Loucy (cell line): ENCODE measurements at regions not wholly inside any gene's neighbourhood (a gene's known extent, or its start where the extent isn't known, plus 50 kb on each side); places are given as distances from the start of the nearest gene placed in this dataset.
"Not testable (repeated sequence)": the region's sequence is repeated elsewhere in the genome, so short reads cannot be mapped to it uniquely, and the experiment has no call there.

Source experiments
- H2AFZ ChIP-seq: fragments of 200-600 bp; sonication (generic); 2 replicates; pipeline ENCODE4 v1.6.0; 2016; ENCODE audit warnings: antibody characterized with exemption, mild to moderate bottlenecking, low read length, moderate library complexity
- H3F3A ChIP-seq: fragments of 200-600 bp; 2 replicates; pipeline ENCODE4 v1.6.0; 2016; ENCODE audit warnings: antibody characterized with exemption, low read depth, mild to moderate bottlenecking
- H3K27me3 ChIP-seq: fragments of 200-600 bp; sonication (generic); 2 replicates; pipeline ENCODE4 v1.6.1; 2014; ENCODE audit warnings: low read length, mild to moderate bottlenecking; ENCODE audit not compliant: insufficient read depth, poor library complexity, severe bottlenecking
- H3K36me3 ChIP-seq: fragments of 200-600 bp; sonication (generic); 2 replicates; pipeline ENCODE4 v1.6.1; 2016; ENCODE audit warnings: low read length; ENCODE audit not compliant: insufficient read depth
- H3K4me1 ChIP-seq: fragments of 200-600 bp; sonication (generic); 2 replicates; pipeline ENCODE4 v1.5.1; 2014; ENCODE audit warnings: low read length, mild to moderate bottlenecking; ENCODE audit not compliant: insufficient read depth, poor library complexity, severe bottlenecking
- H3K4me2 ChIP-seq: fragments of 200-600 bp; sonication (generic); 2 replicates; pipeline ENCODE4 v1.6.0; 2014; ENCODE audit warnings: antibody characterized with exemption, low read length, low read depth, mild to moderate bottlenecking; ENCODE audit not compliant: poor library complexity, severe bottlenecking
- H3K4me3 ChIP-seq: fragments of 200-600 bp; sonication (generic); 2 replicates; pipeline ENCODE4 v1.5.1; 2014; ENCODE audit warnings: low read length, mild to moderate bottlenecking, mixed read lengths; ENCODE audit not compliant: poor library complexity, severe bottlenecking
- H3K79me2 ChIP-seq: fragments of 200-600 bp; sonication (generic); 2 replicates; pipeline ENCODE4 v1.6.1; 2014; ENCODE audit warnings: low read length; ENCODE audit not compliant: insufficient read depth
- H3K9ac ChIP-seq: fragments of 200-600 bp; sonication (generic); 2 replicates; pipeline ENCODE4 v1.6.0; 2014; ENCODE audit warnings: mild to moderate bottlenecking, low read depth, low read length, moderate library complexity; ENCODE audit not compliant: poor library complexity, severe bottlenecking
- H3K9me2 ChIP-seq: fragments of 200-600 bp; sonication (generic); replicated peaks from 2 replicates; pipeline ENCODE4 v1.6.1; 2016; ENCODE audit warnings: low read depth, low read length, mixed read lengths
- H3K9me3 ChIP-seq: fragments of 200-600 bp; sonication (generic); 2 replicates; pipeline ENCODE4 v1.6.1; 2014; ENCODE audit warnings: mild to moderate bottlenecking, antibody characterized with exemption, low read length, low read depth; ENCODE audit not compliant: insufficient read depth
- H4K20me1 ChIP-seq: fragments of 200-600 bp; sonication (generic); 2 replicates; pipeline ENCODE4 v1.6.0; 2014; ENCODE audit warnings: antibody characterized with exemption, low read length, mild to moderate bottlenecking; ENCODE audit not compliant: insufficient read depth, poor library complexity, severe bottlenecking
- EZH2phosphoT487 ChIP-seq: fragments of 200-600 bp; IDR thresholded peaks from 2 replicates; pipeline ENCODE4 v1.6.1; 2018; ENCODE audit warnings: antibody characterized with exemption, mild to moderate bottlenecking, moderate library complexity, borderline replicate concordance
- TF ChIP-seq, protein P1 (sequence below): fragments of 200-600 bp; sonication (generic); conservative IDR thresholded peaks from 2 replicates; pipeline ENCODE4 v1.5.1; 2014; ENCODE audit warnings: mild to moderate bottlenecking, antibody characterized with exemption, low read length

DNA sequence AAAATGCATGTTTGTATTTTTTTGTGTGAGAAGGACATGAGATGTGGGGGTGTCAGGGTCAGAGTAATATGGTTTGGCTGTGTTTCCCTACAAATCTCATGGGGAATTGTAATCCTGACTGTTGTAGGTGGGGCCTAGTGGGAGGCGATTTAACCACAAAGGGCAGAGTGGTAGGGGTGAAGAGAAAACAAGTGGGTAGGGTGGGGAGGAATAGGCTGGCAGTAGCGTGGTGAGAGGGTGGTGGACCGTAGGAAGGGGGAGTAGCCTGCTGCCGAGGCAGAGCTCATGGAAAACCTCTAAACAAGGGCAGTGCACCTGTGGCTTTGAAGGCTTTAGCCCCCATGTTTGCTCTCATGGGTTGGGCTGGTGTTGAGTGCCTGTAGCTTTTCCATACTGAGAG is 152.8 kb upstream of the ZNF519 start:
- Histone ChIP-seq H3K9me3 (no peaks in the 10 kb centered on the region), H3F3A (no peaks in the 10 kb centered on the region), H2AFZ (no peak overlapping the region), H3K27me3 (no peaks in the 10 kb centered on the region), H3K4me3 (no peak overlapping the region), H3K36me3 (no peaks in the 10 kb centered on the region), H3K4me2 (peak overlapping the region; percentile 42), H3K4me1 (peaks cover 9% of the 10 kb centered on the region), H3K9ac (no peak overlapping the region), H3K9me2 (no peaks in the 10 kb centered on the region), H3K79me2 (no peaks in the 10 kb centered on the region), H4K20me1 (no peaks in the 10 kb centered on the region)
- no peak for TF ChIP-seq EZH2phosphoT487
- TF ChIP-seq, protein P1, sequence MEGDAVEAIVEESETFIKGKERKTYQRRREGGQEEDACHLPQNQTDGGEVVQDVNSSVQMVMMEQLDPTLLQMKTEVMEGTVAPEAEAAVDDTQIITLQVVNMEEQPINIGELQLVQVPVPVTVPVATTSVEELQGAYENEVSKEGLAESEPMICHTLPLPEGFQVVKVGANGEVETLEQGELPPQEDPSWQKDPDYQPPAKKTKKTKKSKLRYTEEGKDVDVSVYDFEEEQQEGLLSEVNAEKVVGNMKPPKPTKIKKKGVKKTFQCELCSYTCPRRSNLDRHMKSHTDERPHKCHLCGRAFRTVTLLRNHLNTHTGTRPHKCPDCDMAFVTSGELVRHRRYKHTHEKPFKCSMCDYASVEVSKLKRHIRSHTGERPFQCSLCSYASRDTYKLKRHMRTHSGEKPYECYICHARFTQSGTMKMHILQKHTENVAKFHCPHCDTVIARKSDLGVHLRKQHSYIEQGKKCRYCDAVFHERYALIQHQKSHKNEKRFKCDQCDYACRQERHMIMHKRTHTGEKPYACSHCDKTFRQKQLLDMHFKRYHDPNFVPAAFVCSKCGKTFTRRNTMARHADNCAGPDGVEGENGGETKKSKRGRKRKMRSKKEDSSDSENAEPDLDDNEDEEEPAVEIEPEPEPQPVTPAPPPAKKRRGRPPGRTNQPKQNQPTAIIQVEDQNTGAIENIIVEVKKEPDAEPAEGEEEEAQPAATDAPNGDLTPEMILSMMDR = no peak

DNA sequence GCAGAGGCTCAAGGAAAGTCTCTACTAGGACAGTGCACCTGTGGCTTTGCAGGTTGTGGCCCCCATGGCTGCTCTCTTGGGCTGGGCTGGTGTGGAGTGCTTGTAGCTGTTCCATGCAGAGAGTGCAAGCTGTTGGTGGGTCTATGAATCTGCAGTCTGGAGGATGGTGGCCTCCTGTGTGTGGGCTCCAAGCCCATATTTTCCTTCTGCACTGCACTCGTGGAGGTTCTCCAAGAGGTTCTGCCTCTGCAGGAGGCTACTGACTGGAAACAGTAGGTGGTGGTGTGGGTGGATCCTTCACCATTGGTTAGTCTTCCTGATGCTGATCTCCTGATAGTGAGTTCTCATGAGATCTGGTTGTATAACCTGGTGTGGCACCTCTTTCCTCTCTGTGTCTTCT is 143.2 kb upstream of the ZNF519 start:
- not testable (repeated sequence) for H4K20me1 ChIP-seq, H3K9ac ChIP-seq, H2AFZ ChIP-seq, H3K36me3 ChIP-seq, H3K9me3 ChIP-seq, H3K4me3 ChIP-seq, H3K9me2 ChIP-seq, H3K27me3 ChIP-seq, H3F3A ChIP-seq, H3K79me2 ChIP-seq, H3K4me2 ChIP-seq
- peaks cover 11% of the 10 kb centered on the region for H3K4me1 ChIP-seq

DNA sequence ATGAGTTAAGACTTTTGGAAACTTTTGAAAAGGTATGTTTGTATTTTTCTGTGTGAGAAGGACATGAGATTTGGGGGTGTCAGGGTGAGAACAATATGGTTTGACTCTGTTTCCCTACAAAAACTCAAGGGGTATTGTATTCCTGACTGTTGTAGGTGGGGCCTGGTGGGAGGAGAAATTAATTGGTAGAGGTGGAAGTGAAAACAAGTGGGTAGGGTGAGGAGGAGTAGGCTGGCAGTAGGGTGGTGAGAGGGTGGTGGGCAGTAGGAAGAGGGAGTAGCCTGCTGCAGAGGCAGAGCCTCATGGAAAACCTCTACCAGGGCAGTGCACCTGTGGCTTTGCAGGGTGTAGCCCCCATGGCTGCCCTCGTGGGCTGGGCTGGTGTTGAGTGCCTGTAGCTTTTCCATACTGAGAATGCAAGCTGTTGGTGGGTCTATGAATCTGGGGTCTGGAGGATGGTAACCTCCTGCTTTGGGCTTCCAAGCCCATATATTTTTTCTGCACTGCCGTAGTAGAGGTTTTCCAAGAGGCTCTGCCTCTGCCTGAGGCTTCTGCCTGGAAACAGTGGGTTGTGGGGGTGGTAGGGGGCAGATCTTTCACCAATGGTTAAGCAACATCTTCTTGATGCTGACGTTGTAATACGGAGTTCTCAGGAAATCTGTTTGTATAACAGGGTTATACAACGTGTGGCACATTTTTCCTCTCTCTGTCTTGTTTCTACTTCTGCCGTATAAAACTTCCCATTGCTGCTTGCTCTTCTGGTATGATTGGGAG is 133.6 kb upstream of the ZNF519 start:
- H3K9me2 ChIP-seq, H3K4me2 ChIP-seq, H3K36me3 ChIP-seq, H3K4me1 ChIP-seq, H3K9me3 ChIP-seq, H3K9ac ChIP-seq, H3F3A ChIP-seq, H3K27me3 ChIP-seq, H3K4me3 ChIP-seq, H3K79me2 ChIP-seq, H4K20me1 ChIP-seq, H2AFZ ChIP-seq: not testable (repeated sequence)

DNA sequence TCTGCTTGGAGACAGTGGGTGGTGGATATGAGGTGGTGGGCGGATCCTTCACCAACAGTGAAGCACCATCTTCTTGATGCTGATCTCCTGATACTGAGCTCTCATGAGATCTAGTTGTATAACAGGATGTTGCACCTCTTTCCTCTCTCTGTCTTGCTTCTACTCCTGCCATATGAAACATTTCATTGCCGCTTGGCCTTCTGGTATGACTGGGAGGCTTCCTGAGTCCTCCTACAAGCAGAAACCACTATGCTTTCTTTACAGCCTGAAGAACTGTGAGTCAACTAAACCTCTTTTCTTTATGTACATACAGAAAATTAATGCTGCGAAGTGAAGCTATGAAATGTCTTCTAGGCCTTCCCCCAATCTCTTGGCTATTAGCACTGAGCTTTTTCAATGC is 130.6 kb upstream of the ZNF519 start:
- H2AFZ ChIP-seq, H4K20me1 ChIP-seq, H3K9me3 ChIP-seq, H3K27me3 ChIP-seq, H3K36me3 ChIP-seq, H3K79me2 ChIP-seq, H3K4me1 ChIP-seq, H3K4me3 ChIP-seq, H3F3A ChIP-seq, H3K9me2 ChIP-seq, H3K4me2 ChIP-seq, H3K9ac ChIP-seq: not testable (repeated sequence)

DNA sequence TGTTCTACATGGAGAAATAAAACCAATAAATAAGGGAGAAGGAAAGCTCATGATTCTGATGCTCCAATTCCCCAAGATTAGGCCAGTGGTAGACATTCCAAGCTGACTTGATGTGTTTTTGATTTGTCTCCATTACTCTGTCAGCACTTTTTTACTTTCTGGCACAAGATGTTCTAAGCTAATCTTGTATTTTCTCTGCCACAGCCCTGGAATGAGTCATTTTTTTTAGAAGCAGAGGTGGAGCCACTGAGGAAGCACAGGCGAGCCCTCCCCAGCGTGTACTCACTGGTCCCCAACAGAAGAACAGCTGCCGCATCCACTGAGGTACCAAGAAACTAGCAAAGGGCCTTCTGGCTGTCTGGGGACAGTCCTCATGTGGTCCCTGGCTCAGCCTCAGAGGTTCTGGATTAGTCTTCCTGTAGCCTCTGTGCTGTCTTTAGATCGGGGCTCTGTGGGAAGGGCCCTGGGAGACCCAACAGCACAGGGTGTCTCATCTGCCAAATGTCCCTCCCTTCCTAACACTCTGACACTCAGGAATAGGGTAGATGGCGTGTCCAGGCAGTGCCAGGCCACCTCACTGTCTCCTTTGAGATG is 117.9 kb upstream of the ZNF519 start:
- H3K9ac ChIP-seq, H3F3A ChIP-seq, H3K9me2 ChIP-seq, H4K20me1 ChIP-seq, H3K27me3 ChIP-seq, H3K4me3 ChIP-seq, H3K36me3 ChIP-seq, H3K4me2 ChIP-seq, H3K79me2 ChIP-seq, H3K9me3 ChIP-seq, H3K4me1 ChIP-seq, H2AFZ ChIP-seq: not testable (repeated sequence)

DNA sequence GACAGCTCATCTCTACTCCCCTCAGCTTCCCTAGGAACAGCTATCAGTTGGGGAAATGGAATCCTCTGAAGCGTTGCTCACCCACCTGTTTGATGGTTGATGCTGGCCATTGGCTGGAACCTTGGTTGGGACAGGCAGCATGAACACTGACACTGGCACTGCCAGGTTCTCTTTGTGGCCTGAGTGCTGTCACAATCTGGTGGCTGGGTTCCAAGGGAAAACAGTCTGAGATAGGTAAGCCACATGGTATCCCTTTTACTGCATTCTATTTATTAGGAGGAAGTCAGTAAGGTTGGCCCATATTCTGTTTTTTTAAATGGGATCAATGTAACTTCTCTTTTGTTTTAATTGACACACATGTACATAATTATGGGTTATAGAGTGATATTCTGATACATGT is 107.0 kb upstream of the ZNF519 start:
- H3K9me3 ChIP-seq, H2AFZ ChIP-seq, H3K4me1 ChIP-seq, H3K9me2 ChIP-seq, H3K27me3 ChIP-seq, H3F3A ChIP-seq, H3K79me2 ChIP-seq, H3K36me3 ChIP-seq, H3K4me2 ChIP-seq, H3K4me3 ChIP-seq, H3K9ac ChIP-seq, H4K20me1 ChIP-seq: not testable (repeated sequence)
